AG04449 (cell line): ENCODE measurements at regions not wholly inside any gene's neighbourhood (a gene's known extent, or its start where the extent isn't known, plus 50 kb on each side); places are given as distances from the start of the nearest gene placed in this dataset.

Experiments used
- CTCF ChIA-PET: fragments of 350-600 bp; formaldehyde crosslinking; extraction: SDS; loops from one replicate; lab custom pipeline; 2021; ENCODE audit warnings: antibody characterized with exemption; lab: Yijun Ruan, JAX
- POLR2A ChIA-PET: fragments of 400-600, 350-600 bp; formaldehyde crosslinking; extraction: SDS; loops from one replicate; lab custom pipeline; 2020; ENCODE audit warnings: antibody characterized with exemption, inconsistent platforms; lab: Yijun Ruan, JAX
- DNase-seq: peaks from one replicate; pipeline ENCODE4 v3.0.0-alpha.2; 2010; ENCODE audit warnings: low read depth, low spot score
- H3K4me3 ChIP-seq: 2 replicates; pipeline ENCODE4 v1.5.1; 2011; ENCODE audit warnings: low read depth, mild to moderate bottlenecking, control low read depth, low read length
- TF ChIP-seq, protein P1 (sequence below): IDR thresholded peaks from one replicate; pipeline ENCODE4 v1.5.1; 2011; ENCODE audit warnings: mild to moderate bottlenecking, moderate library complexity, low read length, control low read depth, inconsistent platforms; ENCODE audit not compliant: insufficient read depth; ENCODE audit errors: missing control alignments

DNA sequence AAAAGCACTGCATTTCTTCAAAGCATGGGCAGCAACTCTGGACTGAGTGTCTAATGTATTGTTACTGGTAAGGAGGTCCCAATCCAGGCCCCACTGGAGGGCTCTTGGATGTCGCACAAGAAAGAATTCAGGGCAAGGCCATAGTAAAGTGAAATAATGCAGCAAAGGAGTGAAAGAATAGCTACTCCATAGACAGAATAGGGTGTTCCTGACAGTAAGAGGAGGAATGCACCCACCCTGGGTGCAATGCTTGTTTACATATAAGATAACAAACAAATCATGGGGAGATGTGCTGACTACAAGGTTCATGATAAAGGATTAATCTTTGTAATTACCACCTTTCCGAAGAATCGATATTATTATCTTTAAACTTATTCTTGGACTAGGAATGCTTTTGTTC is 58.8 kb upstream of the ABCC4 start:
- ChIA-PET POLR2A (no interaction called here), CTCF (interaction anchor here (1.3 to 2.7 kb wide), 3 partner anchors 168 to 171 kb away, joined by 3 to 8 read pairs (median 6); no protein-coding TSS in a partner anchor)
- H3K4me3 ChIP-seq = no peak overlapping the region
- no peak for DNase-seq
- TF ChIP-seq, protein P1, sequence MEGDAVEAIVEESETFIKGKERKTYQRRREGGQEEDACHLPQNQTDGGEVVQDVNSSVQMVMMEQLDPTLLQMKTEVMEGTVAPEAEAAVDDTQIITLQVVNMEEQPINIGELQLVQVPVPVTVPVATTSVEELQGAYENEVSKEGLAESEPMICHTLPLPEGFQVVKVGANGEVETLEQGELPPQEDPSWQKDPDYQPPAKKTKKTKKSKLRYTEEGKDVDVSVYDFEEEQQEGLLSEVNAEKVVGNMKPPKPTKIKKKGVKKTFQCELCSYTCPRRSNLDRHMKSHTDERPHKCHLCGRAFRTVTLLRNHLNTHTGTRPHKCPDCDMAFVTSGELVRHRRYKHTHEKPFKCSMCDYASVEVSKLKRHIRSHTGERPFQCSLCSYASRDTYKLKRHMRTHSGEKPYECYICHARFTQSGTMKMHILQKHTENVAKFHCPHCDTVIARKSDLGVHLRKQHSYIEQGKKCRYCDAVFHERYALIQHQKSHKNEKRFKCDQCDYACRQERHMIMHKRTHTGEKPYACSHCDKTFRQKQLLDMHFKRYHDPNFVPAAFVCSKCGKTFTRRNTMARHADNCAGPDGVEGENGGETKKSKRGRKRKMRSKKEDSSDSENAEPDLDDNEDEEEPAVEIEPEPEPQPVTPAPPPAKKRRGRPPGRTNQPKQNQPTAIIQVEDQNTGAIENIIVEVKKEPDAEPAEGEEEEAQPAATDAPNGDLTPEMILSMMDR = no peak

DNA sequence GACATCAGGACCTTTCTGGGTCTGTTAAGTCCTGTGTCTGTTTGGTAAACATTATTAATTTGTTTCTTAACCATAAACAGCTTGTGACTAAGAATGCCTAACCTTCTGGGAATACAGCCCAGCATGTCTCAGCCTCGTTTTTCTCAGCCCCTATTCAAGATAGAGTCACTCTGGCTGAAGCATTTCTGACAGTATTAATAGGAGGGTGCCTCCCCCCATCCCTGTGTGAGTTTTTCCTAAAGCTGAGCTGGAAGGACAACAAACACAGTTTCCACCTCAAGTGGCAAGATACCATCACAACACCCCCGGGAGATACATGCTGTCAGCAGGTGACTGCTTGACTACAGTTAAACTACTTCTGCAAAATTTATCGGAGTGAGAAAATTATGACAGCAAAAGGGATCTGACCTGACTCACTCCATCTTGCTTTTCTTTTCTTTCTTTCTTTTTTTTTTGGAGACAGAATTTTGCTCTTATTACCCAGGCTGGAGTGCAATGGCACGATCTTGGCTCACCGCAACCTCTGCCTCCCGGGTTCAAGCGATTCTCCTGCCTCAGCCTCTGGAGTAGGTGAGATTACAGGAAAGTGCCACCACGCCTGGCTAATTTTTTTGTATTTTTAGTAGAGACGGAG is 59.3 kb upstream of the ABCC4 start:
- ChIA-PET CTCF (interaction anchor here (1.3 to 2.7 kb wide), 2 partner anchors 168 to 171 kb away, joined by 3 to 8 read pairs; no protein-coding TSS in a partner anchor), POLR2A (no interaction called here)
- DNase-seq = no peak
- H3K4me3 ChIP-seq = no peak overlapping the region
- TF ChIP-seq, protein P1 = no peak

DNA sequence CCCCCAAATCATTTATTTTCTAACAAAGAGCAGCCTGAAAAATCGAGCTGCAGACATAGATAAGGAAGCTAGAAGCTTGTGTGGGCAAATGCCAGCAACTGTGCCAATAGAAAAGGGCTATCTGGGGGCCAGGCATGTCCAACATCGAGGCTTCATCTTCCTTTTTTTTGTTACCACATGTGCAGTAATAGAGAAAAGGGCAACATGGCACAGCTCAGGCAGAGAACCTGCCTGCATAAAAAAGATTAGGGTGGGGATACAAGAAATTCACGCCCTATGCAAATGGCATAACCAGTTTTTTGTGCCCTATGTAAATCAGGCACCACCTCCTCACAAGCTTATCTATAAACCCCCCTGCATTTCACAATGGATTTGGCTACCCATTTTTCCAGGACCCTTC is 60.4 kb upstream of the ABCC4 start:
- H3K4me3 ChIP-seq = no peak overlapping the region
- DNase-seq = no peak
- CTCF ChIA-PET = interaction anchor here (1.0 to 1.7 kb wide), 2 partner anchors 18 to 172 kb away, joined by 3 to 6 read pairs; no protein-coding TSS in a partner anchor
- TF ChIP-seq, protein P1 = no peak
- POLR2A ChIA-PET = no interaction called here

DNA sequence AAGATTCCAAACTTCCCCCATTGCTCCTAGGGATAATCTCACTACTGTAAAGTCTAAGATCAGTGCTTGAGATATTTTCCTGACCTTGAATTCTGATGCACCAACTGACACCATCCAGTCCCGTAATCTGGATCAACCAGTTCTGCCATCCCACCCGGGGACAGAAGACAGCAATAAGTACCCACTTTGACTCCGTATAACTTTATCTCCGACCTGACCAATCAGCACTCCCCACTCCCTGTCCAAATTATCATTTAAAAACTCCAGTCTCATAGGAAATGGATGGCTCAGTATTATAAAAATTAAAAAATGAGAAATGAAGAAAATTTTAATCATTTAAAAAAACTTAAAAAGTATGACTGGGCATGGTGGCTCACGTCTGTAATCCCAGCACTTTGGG is 61.4 kb upstream of the ABCC4 start:
- TF ChIP-seq, protein P1 = no peak
- POLR2A ChIA-PET = no interaction called here

DNA sequence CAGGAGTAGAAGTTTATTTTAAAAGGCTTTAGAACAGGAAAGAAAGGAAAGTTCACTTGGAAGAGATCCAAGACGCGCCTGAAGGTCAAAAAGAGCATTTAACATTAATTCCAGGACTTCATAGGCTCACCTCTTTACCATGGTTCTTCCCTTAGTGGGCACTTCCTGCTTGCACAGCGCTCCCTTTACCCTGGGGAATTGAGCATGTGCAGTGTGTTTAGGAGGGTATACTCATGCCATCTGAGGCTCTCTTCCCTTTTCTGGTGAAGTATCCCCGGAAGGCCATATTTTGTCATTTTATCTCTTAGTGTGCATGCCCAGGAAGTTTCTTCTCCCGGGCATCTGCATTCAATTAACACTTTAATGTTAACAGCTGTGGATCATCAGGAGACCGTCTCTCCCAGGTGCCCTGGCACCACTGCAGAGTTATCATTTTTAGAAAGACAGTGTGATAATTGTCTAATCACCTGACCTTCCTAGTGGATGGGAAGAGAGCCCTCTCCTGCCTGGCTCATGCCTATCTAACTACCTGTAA is 66.1 kb upstream of the ABCC4 start:
- POLR2A ChIA-PET = no interaction called here
- DNase-seq = no peak
- no peak overlapping the region for H3K4me3 ChIP-seq
- TF ChIP-seq, protein P1 = no peak
- CTCF ChIA-PET = interaction anchor here (1.2 to 1.6 kb wide), 3 partner anchors 11 to 16 kb away, joined by 3 to 5 read pairs (median 3); no protein-coding TSS in a partner anchor

More for the DNA sequence above, 61.4 kb upstream of the ABCC4 start:
- CTCF ChIA-PET = interaction anchor here (1.7 kb wide), 1 partner anchor 173 kb away, joined by 6 read pairs; no protein-coding TSS in a partner anchor
- H3K4me3 ChIP-seq = no peak overlapping the region
- DNase-seq = no peak

DNA sequence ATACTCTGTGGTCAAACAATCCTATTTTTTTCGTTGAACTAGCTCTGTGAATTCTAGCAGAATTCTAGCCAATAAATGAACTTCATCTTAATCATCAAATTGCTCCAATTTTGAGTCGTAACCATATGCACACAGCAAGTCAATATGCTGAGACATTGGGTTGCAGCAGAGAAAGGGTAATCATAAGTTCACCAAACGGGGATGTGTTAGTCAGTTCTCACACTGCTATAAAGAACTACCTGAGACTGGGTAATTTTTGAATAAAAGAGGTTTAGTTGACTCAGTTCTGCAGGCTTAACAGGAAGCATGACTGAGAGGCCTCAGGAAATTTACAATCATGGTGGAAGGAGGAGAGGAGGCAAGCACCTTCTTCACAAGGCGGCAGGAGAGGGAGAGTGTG is 67.7 kb upstream of the ABCC4 start:
- ChIA-PET POLR2A (no interaction called here), CTCF (interaction anchor here (1.4 to 49.3 kb wide), 3 partner anchors 12 to 176 kb away, joined by 5 to 1369 read pairs (median 8); no protein-coding TSS in a partner anchor)
- no peak for DNase-seq
- no peak overlapping the region for H3K4me3 ChIP-seq
- TF ChIP-seq, protein P1 = no peak
